ENCODE measurements at regions not wholly inside any gene's neighbourhood (a gene's known extent, or its start where the extent isn't known, plus 50 kb on each side); places are given as distances from the start of the nearest gene placed in this dataset.

- no peak for ATAC-seq
- no peak for TF ChIP-seq POLR2A (IDR thresholded peaks at IDR 0.05)
- TF ChIP-seq CTCF (IDR thresholded peaks at IDR 0.05): no peak
Measured at GRCh38 chr12:28933864-28934527, 215.1 kb upstream of the FAR2 start.

DNA sequence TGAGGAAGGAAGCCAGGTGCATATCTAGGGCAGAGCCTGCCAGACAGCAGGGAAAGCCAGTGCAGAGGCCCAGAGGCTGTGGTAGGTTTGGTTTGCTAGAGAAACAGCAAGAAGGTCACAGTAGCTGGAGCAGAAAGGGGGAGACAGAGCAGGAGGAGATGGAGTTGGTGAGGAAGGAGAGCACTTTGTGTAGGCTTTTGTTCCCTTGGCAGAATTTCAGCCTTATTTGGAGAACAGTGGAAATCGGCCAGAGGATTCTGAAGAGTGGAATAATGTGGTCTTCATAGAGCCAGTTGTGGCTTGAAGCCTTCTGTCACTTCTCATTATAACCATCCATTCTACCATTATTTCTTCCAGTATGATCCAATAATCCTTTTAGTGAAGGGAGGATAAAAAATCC lies 212.9 kb upstream of the FAR2 start:
- Histone ChIP-seq H3K9me3 (no peaks in the 10 kb centered on the region), H3K27me3 (no peaks in the 10 kb centered on the region), H3K4me1 (no peaks in the 10 kb centered on the region), H3K36me3 (no peaks in the 10 kb centered on the region), H3K27ac (no peak overlapping the region), H3K4me3 (no peak overlapping the region)
- intact Hi-C loops (cut with DNase I): no loop called here
- no peak for DNase-seq
- 36% methylated on average over 1 of the region's 1 CpG for WGBS (ENCODE audit: insufficient coverage, low coverage, low lambda C conversion rate, missing lambda C conversion rate)
- TF ChIP-seq CTCF (IDR thresholded peaks at IDR 0.05): no peak
- TF ChIP-seq POLR2A (IDR thresholded peaks at IDR 0.05): no peak
- no peak for ATAC-seq

More at GRCh38 chr12:28933864-28934527, 215.1 kb upstream of the FAR2 start:
- Histone ChIP-seq H3K9me3 (no peaks in the 10 kb centered on the region), H3K36me3 (no peaks in the 10 kb centered on the region), H3K4me3 (no peak overlapping the region), H3K27me3 (no peaks in the 10 kb centered on the region), H3K27ac (no peak overlapping the region), H3K4me1 (no peaks in the 10 kb centered on the region)
- intact Hi-C loops (cut with DNase I): no loop called here
- WGBS (ENCODE audit: insufficient coverage, low coverage, low lambda C conversion rate, missing lambda C conversion rate): 77% methylated on average over 6 of the region's 8 CpGs
- no peak for DNase-seq

- DNase-seq (no peak), ATAC-seq (no peak)
- TF ChIP-seq CTCF (IDR thresholded peaks at IDR 0.05) (no peak), POLR2A (IDR thresholded peaks at IDR 0.05) (no peak)
- Histone ChIP-seq H3K27ac (no peak overlapping the region), H3K9me3 (no peaks in the 10 kb centered on the region), H3K4me3 (no peak overlapping the region), H3K4me1 (no peaks in the 10 kb centered on the region), H3K27me3 (no peaks in the 10 kb centered on the region), H3K36me3 (no peaks in the 10 kb centered on the region)
- intact Hi-C loops (cut with DNase I): no loop called here
- WGBS (ENCODE audit: insufficient coverage, low coverage, low lambda C conversion rate, missing lambda C conversion rate): 14% methylated on average over 3 of the region's 3 CpGs
Measured at GRCh38 chr12:28936711-28937110, 212.4 kb upstream of the FAR2 start.

- DNase-seq: no peak
- Histone ChIP-seq H3K4me1 (no peaks in the 10 kb centered on the region), H3K36me3 (no peaks in the 10 kb centered on the region), H3K27ac (no peak overlapping the region), H3K27me3 (no peaks in the 10 kb centered on the region), H3K4me3 (no peak overlapping the region), H3K9me3 (no peaks in the 10 kb centered on the region)
- 45% methylated on average over 3 of the region's 3 CpGs for WGBS (ENCODE audit: insufficient coverage, low coverage, low lambda C conversion rate, missing lambda C conversion rate)
- no peak for ATAC-seq
- intact Hi-C loops (cut with DNase I): no loop called here
- TF ChIP-seq CTCF (IDR thresholded peaks at IDR 0.05): no peak
- TF ChIP-seq POLR2A (IDR thresholded peaks at IDR 0.05): no peak
Measured at GRCh38 chr12:28937196-28937595, 211.9 kb upstream of the FAR2 start.

GRCh38 chr12:28938056-28938455 lies 211.0 kb upstream of the FAR2 start:
- no peaks in the 10 kb centered on the region for H3K4me1 ChIP-seq
- no peaks in the 10 kb centered on the region for H3K9me3 ChIP-seq
- intact Hi-C loops (cut with DNase I): no loop called here
- H3K27ac ChIP-seq: no peak overlapping the region
- TF ChIP-seq POLR2A (IDR thresholded peaks at IDR 0.05) (no peak), CTCF (IDR thresholded peaks at IDR 0.05) (no peak)
- no peak for ATAC-seq
- no peak overlapping the region for H3K4me3 ChIP-seq
- 54% methylated on average over 4 of the region's 5 CpGs for WGBS (ENCODE audit: insufficient coverage, low coverage, low lambda C conversion rate, missing lambda C conversion rate)
- DNase-seq: no peak
- H3K27me3 ChIP-seq: no peaks in the 10 kb centered on the region
- no peaks in the 10 kb centered on the region for H3K36me3 ChIP-seq

Data from right lobe of liver (tissue), 6 donors.